ENCODE measurements at regions not wholly inside any gene's neighbourhood (a gene's known extent, or its start where the extent isn't known, plus 50 kb on each side); places are given as distances from the start of the nearest gene placed in this dataset.

DNA sequence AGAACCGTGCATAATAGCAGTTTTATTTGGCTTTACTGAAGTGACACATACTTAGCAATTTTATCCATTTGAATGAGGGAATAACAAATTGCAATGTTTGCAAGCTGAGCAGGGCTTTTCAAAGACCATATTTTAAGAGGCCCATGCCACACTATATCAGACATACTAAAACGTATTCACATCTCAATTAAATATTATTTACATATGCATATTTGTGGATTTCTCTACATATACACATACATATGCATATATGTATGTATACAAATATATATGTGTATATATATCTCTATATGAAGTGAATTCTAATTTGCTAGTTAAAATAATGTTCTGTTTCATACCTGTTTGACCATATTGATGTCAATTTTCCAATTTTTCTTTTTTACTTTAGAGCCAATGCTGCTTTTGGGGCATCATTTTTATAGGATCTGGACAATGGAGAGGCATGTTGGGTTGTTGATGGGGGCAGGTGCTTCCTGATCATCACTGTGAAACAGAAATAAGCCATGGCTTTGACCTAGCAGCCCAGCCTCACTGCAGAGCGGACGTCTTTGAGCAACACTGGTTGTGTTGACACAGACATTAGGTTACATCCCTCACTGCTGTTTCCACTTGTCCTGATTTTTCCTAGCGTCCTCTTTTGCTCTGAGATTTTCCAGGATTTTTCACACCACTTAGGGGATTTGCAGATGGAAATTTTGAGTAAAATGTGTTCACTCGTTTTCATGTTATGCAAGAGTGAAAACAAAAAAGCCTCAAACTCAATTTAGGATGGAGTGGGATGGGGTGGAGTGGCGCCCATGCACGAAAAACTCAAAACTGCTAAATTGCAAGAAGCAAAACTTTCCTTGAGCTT is 56.9 kb downstream of the RDH14 start:
- DNase-seq (ENCODE audit: low read depth) = no peak

DNA sequence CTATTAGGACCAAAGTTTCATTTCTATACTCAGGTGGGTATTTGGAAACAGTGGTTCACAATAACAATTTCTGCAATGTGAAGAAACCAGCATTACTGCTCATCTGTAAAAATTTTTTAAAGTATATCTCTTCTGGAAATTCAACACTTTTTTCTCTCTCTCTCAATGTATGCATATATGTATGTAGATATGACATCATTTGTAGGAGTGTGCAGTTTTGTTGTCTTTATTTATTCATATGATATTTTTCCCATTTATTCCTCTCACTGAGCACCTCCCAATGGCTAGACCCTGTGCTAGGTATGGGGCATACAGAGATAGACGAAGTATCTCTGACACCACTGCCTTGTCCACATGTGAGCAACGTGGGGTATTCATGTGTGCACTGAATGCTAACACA is 58.3 kb downstream of the RDH14 start:
- no peak for DNase-seq (ENCODE audit: low read depth)

DNA sequence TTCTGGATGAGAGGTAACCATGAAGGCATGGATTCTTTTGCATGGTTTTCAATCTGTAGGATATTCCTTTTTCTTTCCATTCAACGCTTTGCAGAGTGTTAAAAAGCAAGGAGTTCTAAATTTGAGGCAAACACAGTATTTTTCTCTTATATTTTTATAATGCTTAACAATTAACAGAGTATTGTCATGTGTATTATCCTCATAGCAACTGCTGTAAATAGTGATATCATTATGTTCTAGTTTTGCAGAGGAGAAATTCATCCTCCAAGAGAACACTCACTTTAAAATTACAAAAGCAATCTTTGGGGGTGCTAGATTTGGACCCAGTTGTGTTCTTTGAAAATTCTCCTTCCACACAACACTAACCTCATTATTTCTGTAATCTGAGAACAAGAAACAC is 58.7 kb downstream of the RDH14 start:
- DNase-seq (ENCODE audit: low read depth) = no peak

DNA sequence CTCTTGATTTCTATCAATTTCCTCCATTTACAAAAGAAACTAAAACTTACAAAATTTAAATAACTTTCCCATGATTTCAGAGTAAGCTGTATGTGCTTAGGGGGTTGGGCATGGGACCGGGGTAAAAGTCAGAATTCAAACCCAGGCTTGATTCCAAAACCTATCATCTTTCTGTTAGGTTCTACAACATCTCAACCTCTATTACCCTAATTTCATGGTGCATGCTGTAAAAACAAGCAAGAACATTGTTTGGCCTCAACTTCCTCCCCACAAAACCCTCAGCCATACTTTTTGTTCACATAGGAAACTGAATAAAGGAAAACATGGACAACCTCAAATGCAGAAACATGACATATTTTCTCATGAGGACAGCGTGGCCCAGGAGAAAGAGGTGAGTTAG is 59.3 kb downstream of the RDH14 start:
- DNase-seq (ENCODE audit: low read depth) = no peak

GRCh38 chr2:18500333-18500732 is 60.1 kb downstream of the RDH14 start:
- no peak for DNase-seq (ENCODE audit: low read depth)

DNA sequence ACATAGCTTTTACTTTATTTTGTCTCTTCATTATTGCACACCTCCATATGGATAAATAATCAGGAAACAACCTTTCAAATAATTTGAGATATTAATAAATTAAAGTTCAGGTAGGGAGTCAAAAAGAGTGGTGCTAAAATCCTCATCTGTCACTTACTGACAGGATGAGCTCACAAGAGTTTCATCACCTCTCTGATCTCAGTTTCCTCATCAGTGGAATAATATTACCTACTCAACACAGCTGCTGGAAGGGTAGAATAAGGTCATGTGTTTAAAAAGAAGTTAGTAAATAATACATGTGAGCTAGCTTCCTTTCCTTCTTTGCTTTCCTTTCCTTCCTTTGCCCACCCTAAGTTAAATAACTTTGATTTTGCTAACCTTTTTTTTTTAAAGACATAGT is 61.9 kb downstream of the RDH14 start:
- no peak for DNase-seq (ENCODE audit: low read depth)

DNA sequence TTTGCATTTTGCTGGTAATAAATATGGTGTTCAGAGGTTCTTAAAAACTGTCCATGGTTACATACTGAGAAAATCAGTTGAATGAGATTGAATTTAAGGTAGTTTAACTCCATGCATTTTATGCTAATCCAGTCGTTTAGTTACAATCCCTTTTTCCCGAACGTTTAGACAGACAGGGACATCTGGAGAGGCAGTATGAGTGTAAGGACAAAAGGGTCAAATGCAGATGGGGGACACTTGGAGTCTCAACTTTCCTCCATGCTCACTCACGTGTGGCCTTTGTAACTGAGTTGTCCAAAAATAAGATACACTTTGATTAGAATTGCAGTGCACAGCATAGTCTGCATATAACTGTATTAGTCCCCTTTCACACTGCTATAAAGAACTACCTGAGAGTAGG is 63.9 kb downstream of the RDH14 start:
- no peak for DNase-seq (ENCODE audit: low read depth)

DNA sequence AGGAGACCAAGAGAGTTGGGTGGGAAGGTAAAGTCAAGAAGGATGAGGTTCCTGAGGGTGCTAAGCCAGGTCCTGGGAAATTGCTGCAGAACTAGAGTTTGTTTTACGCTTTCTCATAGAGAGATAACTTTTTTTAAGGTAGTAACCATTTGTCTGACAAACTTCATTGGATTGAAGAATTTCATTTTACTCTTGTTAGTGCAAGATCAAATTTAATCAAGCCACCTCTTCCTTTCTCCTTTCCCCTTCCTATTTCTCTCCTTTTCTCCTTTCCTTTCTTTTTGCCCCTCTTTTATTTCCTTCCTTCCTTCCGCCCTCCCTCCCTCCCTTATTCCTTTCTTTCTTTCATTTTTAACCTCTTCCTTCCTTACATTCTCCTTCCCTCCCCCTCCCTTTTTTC is 65.4 kb downstream of the RDH14 start:
- DNase-seq (ENCODE audit: low read depth) = no peak

DNA sequence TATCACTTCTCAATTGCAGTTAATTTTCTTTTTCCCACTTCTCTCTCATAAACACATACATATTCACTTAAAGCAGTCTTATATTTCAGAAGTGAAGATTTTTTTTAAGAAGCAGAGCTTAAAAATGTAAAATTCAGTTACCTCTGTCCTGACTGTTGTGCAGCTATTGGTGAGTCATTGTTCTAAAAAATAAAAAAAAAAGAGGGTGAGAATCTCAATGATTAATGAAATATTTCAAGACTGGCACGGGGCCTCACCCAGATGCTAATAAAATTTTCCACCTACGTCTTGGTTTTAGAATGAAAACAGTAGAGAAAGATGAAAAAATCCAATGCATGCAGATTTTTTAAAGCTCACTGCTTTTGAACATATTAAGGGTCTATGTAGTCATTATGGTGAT is 67.7 kb downstream of the RDH14 start:
- no peak for DNase-seq (ENCODE audit: low read depth)

DNA sequence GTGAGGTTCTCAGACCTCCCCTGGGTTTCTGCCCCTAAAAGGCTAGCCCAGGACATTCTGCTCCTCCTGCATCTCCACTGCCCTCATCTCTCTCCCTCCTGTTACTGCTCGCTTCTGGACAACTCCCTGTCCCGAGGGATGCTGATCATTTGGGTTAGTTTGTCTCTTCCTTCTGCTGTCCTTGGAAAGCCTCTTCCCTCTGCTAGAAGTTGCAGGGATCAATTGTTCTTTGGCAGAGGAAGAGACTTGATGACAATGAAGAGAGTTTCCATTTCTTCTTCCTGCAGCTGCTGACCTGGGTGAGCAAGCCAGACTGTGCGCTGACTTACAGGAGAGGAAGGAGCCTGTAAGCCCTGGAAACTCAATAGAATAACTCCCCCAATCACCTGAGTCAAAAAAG is 68.9 kb downstream of the RDH14 start:
- no peak for DNase-seq (ENCODE audit: low read depth)

DNA sequence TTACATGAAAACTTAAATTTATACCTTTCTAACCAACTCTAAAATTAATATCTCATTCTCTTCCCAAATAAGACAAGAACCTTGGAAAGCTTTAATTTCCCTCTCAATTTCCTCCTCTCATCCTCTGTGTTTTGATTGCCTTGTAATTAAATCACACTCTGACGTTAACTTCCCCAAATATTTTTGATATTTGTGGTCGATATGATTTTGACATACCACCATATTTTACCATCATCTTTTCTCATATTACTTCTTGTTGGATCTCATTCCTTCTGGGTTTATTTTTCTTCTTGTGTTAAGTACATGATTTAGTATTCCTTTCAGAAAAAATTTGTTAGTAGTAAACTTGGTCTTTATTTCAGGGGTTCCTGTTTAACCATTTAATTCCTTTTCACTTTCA is 69.6 kb downstream of the RDH14 start:
- DNase-seq (ENCODE audit: low read depth) = no peak

DNA sequence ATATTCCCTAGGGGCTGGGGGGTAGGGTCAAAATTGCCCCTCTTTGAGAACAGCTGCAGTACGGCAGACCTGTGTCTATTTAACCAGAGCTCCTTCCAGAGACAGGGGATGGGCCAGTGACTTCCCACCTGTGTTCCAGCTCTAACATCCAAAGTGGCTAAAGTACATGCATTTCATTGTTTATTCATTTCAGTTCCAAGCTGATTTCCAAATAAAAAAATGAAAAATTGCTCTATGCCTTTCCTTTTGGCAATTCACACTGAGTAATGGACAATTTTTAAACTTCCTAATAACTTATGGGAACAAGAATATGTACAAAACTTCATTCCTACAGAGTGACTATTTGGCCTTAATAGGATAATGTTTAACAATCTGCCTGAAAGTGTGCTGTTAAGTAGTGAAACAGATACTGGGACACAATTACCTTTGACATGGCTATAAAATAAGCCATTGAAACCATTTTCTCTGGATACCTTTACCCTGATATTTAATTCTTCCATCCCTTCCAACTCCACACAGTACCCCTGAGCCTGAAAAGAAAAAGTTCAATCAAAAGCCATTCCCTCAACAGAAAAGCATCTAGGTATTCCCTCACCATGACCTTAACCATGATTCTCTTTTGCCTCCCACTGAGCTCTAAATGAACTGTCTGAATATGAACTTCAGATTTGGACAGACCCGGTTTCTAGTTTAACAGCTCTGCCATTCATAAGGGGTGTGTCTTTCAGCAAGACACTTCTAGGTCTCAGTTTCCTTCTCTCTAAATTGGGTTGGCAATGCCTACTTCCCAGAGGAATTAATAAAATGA is 73.1 kb downstream of the RDH14 start:
- DNase-seq (ENCODE audit: low read depth) = no peak

- DNase-seq (ENCODE audit: low read depth) = no peak
Observed at GRCh38 chr2:18484625-18485024, 75.8 kb downstream of the RDH14 start.

- no peak for DNase-seq (ENCODE audit: low read depth)
Observed at GRCh38 chr2:18483896-18484295, 76.6 kb downstream of the RDH14 start.

DNA sequence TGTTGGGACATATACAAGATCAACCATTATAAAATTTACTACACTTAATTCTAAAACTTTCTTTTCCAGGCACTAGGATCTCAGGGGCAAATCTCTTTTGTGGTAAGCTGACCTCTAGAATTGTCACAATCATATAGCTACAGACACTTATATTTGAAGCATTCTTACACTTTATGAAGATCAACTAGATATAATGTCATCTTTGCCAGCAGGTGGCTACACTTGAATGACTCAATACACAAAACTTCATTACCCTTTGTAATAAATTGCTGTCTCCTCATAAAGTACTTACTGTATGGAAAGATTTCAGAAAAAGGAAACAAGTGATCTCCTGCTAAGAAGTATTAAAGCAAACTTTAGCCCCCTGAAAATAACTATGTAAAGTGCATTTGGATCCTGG is 77.8 kb downstream of the RDH14 start:
- DNase-seq (ENCODE audit: low read depth) = no peak

DNA sequence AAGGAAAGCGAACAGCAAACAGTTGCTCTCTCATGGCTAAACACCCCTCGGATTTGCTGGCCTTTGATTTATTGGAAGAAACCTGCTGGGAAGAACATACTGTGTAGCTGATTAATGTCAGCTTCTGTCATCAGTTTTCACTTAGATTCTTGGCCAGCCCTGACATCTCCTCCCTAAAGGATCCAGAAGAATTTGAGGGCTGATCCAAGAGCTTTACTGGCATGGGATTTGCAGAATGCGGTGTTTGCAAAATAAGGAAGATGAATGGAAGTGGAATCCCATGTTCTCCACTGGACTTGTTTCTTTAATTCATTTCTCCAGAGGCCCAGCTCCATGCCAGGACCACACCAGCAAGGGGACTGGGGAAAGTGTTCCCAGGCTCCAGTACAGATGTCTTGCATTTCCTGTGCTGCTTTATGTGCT is 80.5 kb downstream of the RDH14 start:
- no peak for DNase-seq (ENCODE audit: low read depth)

DNA sequence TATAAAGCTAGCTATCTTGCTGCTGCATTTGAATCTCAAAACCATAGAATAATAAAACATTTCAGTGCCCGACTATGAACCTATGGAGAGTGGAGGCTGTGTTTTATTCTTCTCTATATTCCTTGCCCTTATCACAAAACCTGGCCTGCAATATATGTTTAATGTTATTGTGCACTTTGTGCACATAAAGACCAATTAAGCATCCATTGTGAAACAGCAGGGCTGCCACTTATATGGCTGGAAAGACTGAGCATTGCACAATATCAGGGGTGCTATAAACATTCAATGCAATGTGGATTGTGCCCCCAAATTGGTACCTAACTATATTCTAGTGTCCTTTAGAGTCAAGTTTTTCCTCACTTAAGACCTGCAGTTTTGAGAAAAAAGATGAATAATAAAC is 83.2 kb downstream of the RDH14 start:
- no peak for DNase-seq (ENCODE audit: low read depth)

DNA sequence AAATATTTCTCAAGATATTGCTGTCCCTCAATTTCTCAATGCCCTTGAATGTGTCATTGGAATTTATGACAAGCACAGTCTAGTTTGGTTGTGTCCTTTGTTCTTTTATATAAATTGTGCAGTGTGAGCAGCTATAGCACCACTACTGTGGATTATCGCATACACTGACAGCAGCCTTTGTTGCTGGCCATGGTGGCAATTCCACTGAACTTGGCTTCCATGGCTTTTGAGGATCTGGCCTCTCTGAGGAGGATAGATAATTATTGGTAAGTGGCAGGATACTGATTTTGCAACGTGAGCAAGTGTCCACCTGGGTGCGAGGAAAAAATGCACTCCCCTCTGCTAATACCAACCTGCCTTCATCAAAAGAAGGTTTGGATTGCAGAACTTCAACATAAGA is 84.0 kb downstream of the RDH14 start:
- DNase-seq (ENCODE audit: low read depth) = no peak

- no peak for DNase-seq (ENCODE audit: low read depth)
Observed at GRCh38 chr2:18475884-18476283, 84.6 kb downstream of the RDH14 start.

DNA sequence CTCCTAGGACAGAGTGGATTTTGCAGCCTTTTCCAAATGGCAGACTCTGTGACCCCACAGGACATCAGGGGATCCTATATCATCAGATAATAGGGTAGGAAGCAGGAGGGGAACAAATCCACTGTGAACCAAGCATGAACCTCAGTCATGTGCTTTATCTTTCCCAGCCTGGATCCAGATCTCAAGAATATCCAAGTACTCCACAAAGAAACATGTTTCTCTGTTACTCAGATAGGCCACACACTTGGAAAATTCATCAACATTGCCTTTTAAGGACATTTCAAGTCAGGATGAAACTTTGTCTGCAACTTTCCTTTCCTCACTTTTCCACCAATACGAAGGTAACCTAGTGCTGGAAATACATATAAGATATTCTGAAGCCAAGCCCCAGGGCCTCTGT is 85.8 kb downstream of the RDH14 start:
- DNase-seq (ENCODE audit: low read depth) = no peak

GRCh38 chr2:18473241-18474181 is 86.9 kb downstream of the RDH14 start:
- no peak for DNase-seq (ENCODE audit: low read depth)

- DNase-seq (ENCODE audit: low read depth) = no peak
Observed at GRCh38 chr2:18467749-18468360, 92.6 kb downstream of the RDH14 start.
